ENCODE measurements at regions not wholly inside any gene's neighbourhood (a gene's known extent, or its start where the extent isn't known, plus 50 kb on each side); places are given as distances from the start of the nearest gene placed in this dataset.

DNA sequence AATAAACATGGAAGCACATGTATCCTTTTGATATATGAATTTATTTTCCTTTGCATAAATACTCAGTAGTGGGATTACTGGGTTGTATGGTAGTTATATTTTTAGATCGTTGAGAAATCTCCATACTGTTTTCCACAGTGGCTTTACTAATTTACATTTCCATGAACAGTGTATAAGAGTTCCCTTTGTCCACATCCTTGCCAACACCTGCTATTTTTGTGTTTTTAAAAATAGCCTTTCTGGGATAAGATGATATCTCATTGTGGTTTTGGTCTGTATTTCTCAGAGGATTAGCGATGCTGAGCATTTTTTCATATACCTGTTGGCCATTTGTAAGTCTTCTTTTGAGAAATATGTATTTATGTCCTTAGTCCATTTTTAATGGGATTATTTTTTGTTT lies 329.2 kb upstream of the KITLG start:
- Histone ChIP-seq H3K9me2 (ENCODE audit: insufficient read depth, low read length) (no peaks in the 10 kb centered on the region), H3K4me2 (ENCODE audit: low read length) (no peak overlapping the region), H3K36me3 (ENCODE audit: insufficient read depth, low read length) (no peaks in the 10 kb centered on the region), H3K79me2 (replicated peaks; ENCODE audit: insufficient read depth, low read length) (no peaks in the 10 kb centered on the region), H3F3A (ENCODE audit: insufficient read depth, low read length, poor library complexity, severe bottlenecking) (no peaks in the 10 kb centered on the region), H3K9me3 (ENCODE audit: low read length) (no peaks in the 10 kb centered on the region), H2AFZ (ENCODE audit: low read depth, low read length) (no peak overlapping the region), H4K20me1 (ENCODE audit: insufficient read depth) (no peaks in the 10 kb centered on the region), H3K27me3 (ENCODE audit: insufficient read depth, low read depth, low read length) (no peaks in the 10 kb centered on the region), H3K4me3 (ENCODE audit: low read length) (no peak overlapping the region), H3K27ac (ENCODE audit: low read length) (no peak overlapping the region), H3K9ac (ENCODE audit: low read length) (no peak overlapping the region)
- no peak for TF ChIP-seq SMC3 (conservative IDR thresholded peaks at IDR 0.05; ENCODE audit: poor library complexity)

DNA sequence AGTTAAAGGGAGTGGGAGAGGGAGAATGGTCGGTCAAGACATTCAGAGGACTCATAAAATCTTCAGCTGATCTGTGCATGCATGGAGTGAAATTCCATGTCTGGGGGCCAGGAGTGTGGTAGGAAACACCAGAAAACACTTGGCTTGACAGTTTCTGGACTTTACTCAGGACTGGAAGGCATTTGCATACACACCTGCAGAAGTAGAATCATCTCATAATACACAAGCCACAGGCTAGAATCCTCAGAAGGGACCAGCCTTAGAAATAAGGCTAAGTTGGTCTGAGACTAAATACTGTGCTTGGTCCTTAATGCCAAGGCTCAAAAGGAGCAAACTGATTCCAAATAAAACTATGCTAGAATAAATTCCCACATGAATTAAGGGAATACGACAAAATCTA lies 328.1 kb upstream of the KITLG start:
- H3K79me2 ChIP-seq (replicated peaks; ENCODE audit: insufficient read depth, low read length), result no peaks in the 10 kb centered on the region
- no peaks in the 10 kb centered on the region for H3K9me3 ChIP-seq (ENCODE audit: low read length)
- H3K4me3 ChIP-seq (ENCODE audit: low read length), result no peak overlapping the region
- no peaks in the 10 kb centered on the region for H3K9me2 ChIP-seq (ENCODE audit: insufficient read depth, low read length)
- H3K27ac ChIP-seq (ENCODE audit: low read length), result no peak overlapping the region
- no peaks in the 10 kb centered on the region for H3K27me3 ChIP-seq (ENCODE audit: insufficient read depth, low read depth, low read length)
- TF ChIP-seq, protein P1, sequence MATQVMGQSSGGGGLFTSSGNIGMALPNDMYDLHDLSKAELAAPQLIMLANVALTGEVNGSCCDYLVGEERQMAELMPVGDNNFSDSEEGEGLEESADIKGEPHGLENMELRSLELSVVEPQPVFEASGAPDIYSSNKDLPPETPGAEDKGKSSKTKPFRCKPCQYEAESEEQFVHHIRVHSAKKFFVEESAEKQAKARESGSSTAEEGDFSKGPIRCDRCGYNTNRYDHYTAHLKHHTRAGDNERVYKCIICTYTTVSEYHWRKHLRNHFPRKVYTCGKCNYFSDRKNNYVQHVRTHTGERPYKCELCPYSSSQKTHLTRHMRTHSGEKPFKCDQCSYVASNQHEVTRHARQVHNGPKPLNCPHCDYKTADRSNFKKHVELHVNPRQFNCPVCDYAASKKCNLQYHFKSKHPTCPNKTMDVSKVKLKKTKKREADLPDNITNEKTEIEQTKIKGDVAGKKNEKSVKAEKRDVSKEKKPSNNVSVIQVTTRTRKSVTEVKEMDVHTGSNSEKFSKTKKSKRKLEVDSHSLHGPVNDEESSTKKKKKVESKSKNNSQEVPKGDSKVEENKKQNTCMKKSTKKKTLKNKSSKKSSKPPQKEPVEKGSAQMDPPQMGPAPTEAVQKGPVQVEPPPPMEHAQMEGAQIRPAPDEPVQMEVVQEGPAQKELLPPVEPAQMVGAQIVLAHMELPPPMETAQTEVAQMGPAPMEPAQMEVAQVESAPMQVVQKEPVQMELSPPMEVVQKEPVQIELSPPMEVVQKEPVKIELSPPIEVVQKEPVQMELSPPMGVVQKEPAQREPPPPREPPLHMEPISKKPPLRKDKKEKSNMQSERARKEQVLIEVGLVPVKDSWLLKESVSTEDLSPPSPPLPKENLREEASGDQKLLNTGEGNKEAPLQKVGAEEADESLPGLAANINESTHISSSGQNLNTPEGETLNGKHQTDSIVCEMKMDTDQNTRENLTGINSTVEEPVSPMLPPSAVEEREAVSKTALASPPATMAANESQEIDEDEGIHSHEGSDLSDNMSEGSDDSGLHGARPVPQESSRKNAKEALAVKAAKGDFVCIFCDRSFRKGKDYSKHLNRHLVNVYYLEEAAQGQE (IDR thresholded peaks at IDR 0.05; ENCODE audit: borderline replicate concordance), result no peak
- TF ChIP-seq MXI1 (conservative IDR thresholded peaks at IDR 0.05; ENCODE audit: poor library complexity, severe bottlenecking), result no peak
- no peak for TF ChIP-seq POLR2AphosphoS5 (IDR thresholded peaks at IDR 0.05)
- no peak for TF ChIP-seq TAF1 (IDR thresholded peaks at IDR 0.05; ENCODE audit: low read depth)
- no peak for TF ChIP-seq EP300 (conservative IDR thresholded peaks at IDR 0.05; ENCODE audit: poor library complexity, severe bottlenecking)
- TF ChIP-seq, protein P2, sequence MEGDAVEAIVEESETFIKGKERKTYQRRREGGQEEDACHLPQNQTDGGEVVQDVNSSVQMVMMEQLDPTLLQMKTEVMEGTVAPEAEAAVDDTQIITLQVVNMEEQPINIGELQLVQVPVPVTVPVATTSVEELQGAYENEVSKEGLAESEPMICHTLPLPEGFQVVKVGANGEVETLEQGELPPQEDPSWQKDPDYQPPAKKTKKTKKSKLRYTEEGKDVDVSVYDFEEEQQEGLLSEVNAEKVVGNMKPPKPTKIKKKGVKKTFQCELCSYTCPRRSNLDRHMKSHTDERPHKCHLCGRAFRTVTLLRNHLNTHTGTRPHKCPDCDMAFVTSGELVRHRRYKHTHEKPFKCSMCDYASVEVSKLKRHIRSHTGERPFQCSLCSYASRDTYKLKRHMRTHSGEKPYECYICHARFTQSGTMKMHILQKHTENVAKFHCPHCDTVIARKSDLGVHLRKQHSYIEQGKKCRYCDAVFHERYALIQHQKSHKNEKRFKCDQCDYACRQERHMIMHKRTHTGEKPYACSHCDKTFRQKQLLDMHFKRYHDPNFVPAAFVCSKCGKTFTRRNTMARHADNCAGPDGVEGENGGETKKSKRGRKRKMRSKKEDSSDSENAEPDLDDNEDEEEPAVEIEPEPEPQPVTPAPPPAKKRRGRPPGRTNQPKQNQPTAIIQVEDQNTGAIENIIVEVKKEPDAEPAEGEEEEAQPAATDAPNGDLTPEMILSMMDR (IDR thresholded peaks at IDR 0.05; ENCODE audit: poor library complexity, severe bottlenecking), result no peak
- no peak for TF ChIP-seq EZH2 (IDR thresholded peaks at IDR 0.05; ENCODE audit: borderline replicate concordance, insufficient read depth, low read length, poor library complexity, severe bottlenecking)
- TF ChIP-seq RAD21 (conservative IDR thresholded peaks at IDR 0.05), result no peak
- no peak for TF ChIP-seq SMC3 (conservative IDR thresholded peaks at IDR 0.05; ENCODE audit: poor library complexity)
- H3K9ac ChIP-seq (ENCODE audit: low read length), result no peak overlapping the region
- H4K20me1 ChIP-seq (ENCODE audit: insufficient read depth), result no peaks in the 10 kb centered on the region
- no peaks in the 10 kb centered on the region for H3F3A ChIP-seq (ENCODE audit: insufficient read depth, low read length, poor library complexity, severe bottlenecking)
- no peak overlapping the region for H3K4me2 ChIP-seq (ENCODE audit: low read length)
- H3K36me3 ChIP-seq (ENCODE audit: insufficient read depth, low read length), result no peaks in the 10 kb centered on the region
- no peak overlapping the region for H2AFZ ChIP-seq (ENCODE audit: low read depth, low read length)

DNA sequence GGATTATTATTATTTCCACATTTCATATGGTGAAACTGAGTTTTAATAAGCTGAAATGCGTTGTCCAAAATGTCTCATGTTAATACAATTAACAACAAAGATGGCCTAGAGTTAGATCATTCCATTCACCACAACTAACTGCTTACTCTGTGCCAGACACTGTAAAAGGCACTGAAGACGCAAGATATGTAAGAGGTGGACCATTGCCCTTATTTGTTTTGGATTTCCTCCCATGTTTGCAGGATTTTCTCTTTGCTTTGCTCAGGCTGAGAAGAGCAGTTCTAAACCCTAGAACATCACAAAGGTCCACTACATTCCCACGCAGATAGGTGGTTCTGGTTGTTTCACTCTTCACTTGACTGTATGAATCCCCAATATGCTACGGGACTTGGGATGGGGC lies 324.4 kb upstream of the KITLG start:
- Histone ChIP-seq H2AFZ (ENCODE audit: low read depth, low read length) (no peak overlapping the region), H3K9me3 (ENCODE audit: low read length) (no peaks in the 10 kb centered on the region), H3K27ac (ENCODE audit: low read length) (no peak overlapping the region)

More for the DNA sequence above, 324.4 kb upstream of the KITLG start:
- TF ChIP-seq EZH2 (IDR thresholded peaks at IDR 0.05; ENCODE audit: borderline replicate concordance, insufficient read depth, low read length, poor library complexity, severe bottlenecking), result no peak
- TF ChIP-seq SMC3 (conservative IDR thresholded peaks at IDR 0.05; ENCODE audit: poor library complexity), result no peak
- no peak for TF ChIP-seq POLR2AphosphoS5 (IDR thresholded peaks at IDR 0.05)
- TF ChIP-seq, protein P2 (IDR thresholded peaks at IDR 0.05; ENCODE audit: poor library complexity, severe bottlenecking), result no peak
- no peak for TF ChIP-seq EP300 (conservative IDR thresholded peaks at IDR 0.05; ENCODE audit: poor library complexity, severe bottlenecking)
- no peak for TF ChIP-seq RAD21 (conservative IDR thresholded peaks at IDR 0.05)
- no peak for TF ChIP-seq MXI1 (conservative IDR thresholded peaks at IDR 0.05; ENCODE audit: poor library complexity, severe bottlenecking)
- TF ChIP-seq, protein P1 (IDR thresholded peaks at IDR 0.05; ENCODE audit: borderline replicate concordance), result no peak
- no peak for TF ChIP-seq TAF1 (IDR thresholded peaks at IDR 0.05; ENCODE audit: low read depth)
- no peak overlapping the region for H3K4me3 ChIP-seq (ENCODE audit: low read length)
- no peaks in the 10 kb centered on the region for H3K36me3 ChIP-seq (ENCODE audit: insufficient read depth, low read length)
- H4K20me1 ChIP-seq (ENCODE audit: insufficient read depth), result no peaks in the 10 kb centered on the region
- no peak overlapping the region for H3K4me2 ChIP-seq (ENCODE audit: low read length)
- H3K9me2 ChIP-seq (ENCODE audit: insufficient read depth, low read length), result no peaks in the 10 kb centered on the region
- no peaks in the 10 kb centered on the region for H3K27me3 ChIP-seq (ENCODE audit: insufficient read depth, low read depth, low read length)
- no peak overlapping the region for H3K9ac ChIP-seq (ENCODE audit: low read length)
- H3K79me2 ChIP-seq (replicated peaks; ENCODE audit: insufficient read depth, low read length), result no peaks in the 10 kb centered on the region
- H3F3A ChIP-seq (ENCODE audit: insufficient read depth, low read length, poor library complexity, severe bottlenecking), result no peaks in the 10 kb centered on the region
